NCI-H2107 treated with DMSO at 0.1 percent for 48 hours (cell line): ENCODE measurements at regions not wholly inside any gene's neighbourhood (a gene's known extent, or its start where the extent isn't known, plus 50 kb on each side); places are given as distances from the start of the nearest gene placed in this dataset.
A peak's percentile ranks its signal among the peaks of the same experiment; 100 is the strongest.

ENCODE experiments used
- DNase-seq: peaks from one replicate; lab custom pipeline; 2025; ENCODE audit not compliant: unreplicated experiment; lab: John Stamatoyannopoulos, UW

- DNase-seq: peak; percentile 43
Observed at GRCh38 chr18:65415098-65415497, 335.7 kb upstream of the CDH7 start.

GRCh38 chr18:65414501-65414900 lies 336.3 kb upstream of the CDH7 start:
- no peak for DNase-seq

- DNase-seq: peak; percentile 7
Observed at GRCh38 chr18:65411061-65411460, 339.8 kb upstream of the CDH7 start.

- no peak for DNase-seq
Observed at GRCh38 chr18:65409261-65409660, 341.6 kb upstream of the CDH7 start.

- DNase-seq: no peak
Observed at GRCh38 chr18:65403534-65403933, 347.3 kb upstream of the CDH7 start.

GRCh38 chr18:65399091-65399490 lies 351.7 kb upstream of the CDH7 start:
- no peak for DNase-seq

GRCh38 chr18:65398347-65399075 lies 352.3 kb upstream of the CDH7 start:
- no peak for DNase-seq

- DNase-seq: no peak
Observed at GRCh38 chr18:65380986-65381385, 369.8 kb upstream of the CDH7 start.

GRCh38 chr18:65380571-65380970 lies 370.2 kb upstream of the CDH7 start:
- DNase-seq: no peak

GRCh38 chr18:65372904-65373303 lies 377.9 kb upstream of the CDH7 start:
- no peak for DNase-seq

- DNase-seq: no peak
Observed at GRCh38 chr18:65365245-65365980, 385.4 kb upstream of the CDH7 start.

- DNase-seq: no peak
Observed at GRCh38 chr18:65363911-65364632, 386.7 kb upstream of the CDH7 start.

GRCh38 chr18:65363011-65363410 lies 387.8 kb upstream of the CDH7 start:
- no peak for DNase-seq

GRCh38 chr18:65359479-65359878 lies 391.3 kb upstream of the CDH7 start:
- DNase-seq: no peak

- DNase-seq: no peak
Observed at GRCh38 chr18:65358306-65358705, 392.5 kb upstream of the CDH7 start.

- DNase-seq: no peak
Observed at GRCh38 chr18:65352186-65352585, 398.6 kb upstream of the CDH7 start.

- DNase-seq: no peak
Observed at GRCh38 chr18:65349635-65350034, 401.2 kb upstream of the CDH7 start.

GRCh38 chr18:65347446-65347845 lies 403.4 kb upstream of the CDH7 start:
- DNase-seq: no peak

GRCh38 chr18:65346086-65346485 lies 404.7 kb upstream of the CDH7 start:
- DNase-seq: no peak

- no peak for DNase-seq
Observed at GRCh38 chr18:65343571-65343970, 407.2 kb upstream of the CDH7 start.

GRCh38 chr18:65336411-65336810 lies 414.4 kb upstream of the CDH7 start:
- DNase-seq: no peak

- DNase-seq: no peak
Observed at GRCh38 chr18:65329010-65329409, 421.8 kb upstream of the CDH7 start.
